Naive B cell (primary cell): ENCODE measurements at regions not wholly inside any gene's neighbourhood (a gene's known extent, or its start where the extent isn't known, plus 50 kb on each side); places are given as distances from the start of the nearest gene placed in this dataset.

Experiments
- ATAC-seq, 2 donors: fragments of 150-1000 bp; cut with Tn5 transposase; 2 replicates each; pipeline ENCODE4 v1.10.0; 2021; ENCODE audit warnings: low read depth in 2 of 2, mild to moderate bottlenecking in 2 of 2, moderate library complexity in 2 of 2
- DNase-seq: peaks from one replicate; pipeline ENCODE4 v3.0.0; 2022
- H3K27ac Mint-ChIP-seq, 6 donors: one replicate each; pipeline ENCODE4 v1.8.0; 2020 to 2022; ENCODE audit warnings: mild to moderate bottlenecking in 6 of 6, mixed read lengths in 6 of 6, moderate library complexity in 5 of 6, inconsistent platforms in 2 of 6
- H3K27me3 Mint-ChIP-seq, 3 donors: one replicate each; pipeline ENCODE4 v1.8.0; 2021 to 2022; ENCODE audit warnings: mixed read lengths in 3 of 3, mild to moderate bottlenecking in 1 of 3
- H3K36me3 Mint-ChIP-seq, 2 donors: one replicate each; pipeline ENCODE4 v1.8.0; 2020 to 2022; ENCODE audit warnings: mixed read lengths in 2 of 2, inconsistent platforms in 1 of 2, mild to moderate bottlenecking in 1 of 2
- H3K4me1 Mint-ChIP-seq, 3 donors: one replicate each; pipeline ENCODE4 v1.8.0; 2020 to 2022; ENCODE audit warnings: mixed read lengths in 3 of 3, inconsistent platforms in 1 of 3, mild to moderate bottlenecking in 1 of 3, moderate library complexity in 1 of 3
- H3K4me3 Mint-ChIP-seq, 8 donors: one replicate each; pipeline ENCODE4 v1.8.0; 2020 to 2022; ENCODE audit warnings: mild to moderate bottlenecking in 8 of 8, mixed read lengths in 8 of 8, moderate library complexity in 8 of 8, inconsistent platforms in 2 of 8
- H3K9me3 Mint-ChIP-seq, 7 donors: one replicate each; pipeline ENCODE4 v1.8.0; 2020 to 2022; ENCODE audit warnings: mixed read lengths in 7 of 7, mild to moderate bottlenecking in 5 of 7, inconsistent platforms in 2 of 7, moderate library complexity in 1 of 7

GRCh38 chr9:134967547-134967930, 49.8 kb upstream of the FCN1 start:
- ATAC-seq, result no peak
- H3K9me3 Mint-ChIP-seq, result no peaks in the 10 kb centered on the region
- H3K36me3 Mint-ChIP-seq, result no peaks in the 10 kb centered on the region
- H3K27me3 Mint-ChIP-seq, result peaks cover 8 to 43% (median 29%) of the 10 kb centered on the region in 3 donors
- no peak for DNase-seq
- H3K4me1 Mint-ChIP-seq, result no peaks in the 10 kb centered on the region
- H3K27ac Mint-ChIP-seq, result no peak overlapping the region
- H3K4me3 Mint-ChIP-seq, result no peak overlapping the region

DNA sequence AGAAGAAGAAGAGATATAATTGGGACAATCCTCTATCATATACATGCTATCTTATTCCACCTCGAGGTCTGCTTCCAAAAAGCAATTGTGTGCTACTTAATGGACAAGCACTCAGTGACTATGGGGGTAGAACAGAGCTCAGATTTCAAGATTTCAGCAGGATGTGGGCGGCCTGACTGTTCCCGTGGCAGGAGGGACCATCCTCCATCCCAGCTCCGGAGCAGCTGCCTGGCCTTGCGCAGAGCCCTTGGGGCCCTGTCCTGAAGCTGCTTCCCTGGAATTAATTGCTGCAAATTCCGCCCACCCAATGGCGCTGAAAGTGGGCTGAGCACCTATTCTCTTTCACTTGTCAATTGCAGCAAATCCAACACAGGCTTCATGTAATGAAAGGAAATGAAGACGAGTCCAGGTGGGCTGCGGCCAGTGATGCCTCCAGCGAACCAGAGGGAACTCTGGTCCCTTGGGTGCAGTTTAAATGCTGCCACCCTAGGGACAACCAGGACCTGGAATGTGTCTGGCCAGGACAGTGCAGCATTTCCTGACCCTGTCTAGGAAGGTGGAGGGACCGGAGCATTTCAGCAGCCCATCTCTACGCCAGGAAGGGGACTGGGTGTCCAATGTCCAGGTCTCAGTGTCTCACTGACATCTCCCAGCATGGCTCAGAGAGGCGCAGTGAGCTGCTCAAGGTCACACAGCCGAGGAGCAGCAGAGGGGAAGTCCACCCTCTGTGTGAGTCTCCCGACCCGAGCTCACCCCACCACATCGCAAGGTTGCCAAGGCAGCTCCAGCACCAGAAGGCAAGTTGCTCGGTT, 50.5 kb upstream of the FCN1 start:
- Mint-ChIP-seq H3K9me3 (no peaks in the 10 kb centered on the region), H3K36me3 (no peaks in the 10 kb centered on the region), H3K4me1 (no peaks in the 10 kb centered on the region), H3K27ac (peak overlapping the region in 1 of 6 donors; percentile 33), H3K27me3 (peaks cover 8 to 44% (median 30%) of the 10 kb centered on the region in 3 donors), H3K4me3 (no peak overlapping the region)
- no peak for ATAC-seq
- no peak for DNase-seq

DNA sequence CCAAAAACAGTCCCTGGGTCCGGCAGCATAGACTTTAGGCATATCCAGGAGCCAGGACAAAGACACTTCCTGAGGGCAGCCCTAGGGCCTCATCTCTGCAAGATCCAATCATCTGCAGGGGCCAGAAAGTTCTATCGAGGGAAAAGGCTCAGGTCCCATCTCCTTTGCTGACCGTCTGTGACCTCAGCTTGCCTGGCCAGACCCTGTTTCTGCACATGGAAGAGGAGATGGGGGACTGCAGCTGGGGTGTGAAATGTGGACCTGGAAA, 51.0 kb upstream of the FCN1 start:
- no peak overlapping the region for H3K27ac Mint-ChIP-seq
- no peaks in the 10 kb centered on the region for H3K9me3 Mint-ChIP-seq
- no peaks in the 10 kb centered on the region for H3K4me1 Mint-ChIP-seq
- H3K27me3 Mint-ChIP-seq, result peaks cover 8 to 44% (median 29%) of the 10 kb centered on the region in 3 donors
- no peaks in the 10 kb centered on the region for H3K36me3 Mint-ChIP-seq
- DNase-seq (no peak), ATAC-seq (no peak)
- no peak overlapping the region for H3K4me3 Mint-ChIP-seq

DNA sequence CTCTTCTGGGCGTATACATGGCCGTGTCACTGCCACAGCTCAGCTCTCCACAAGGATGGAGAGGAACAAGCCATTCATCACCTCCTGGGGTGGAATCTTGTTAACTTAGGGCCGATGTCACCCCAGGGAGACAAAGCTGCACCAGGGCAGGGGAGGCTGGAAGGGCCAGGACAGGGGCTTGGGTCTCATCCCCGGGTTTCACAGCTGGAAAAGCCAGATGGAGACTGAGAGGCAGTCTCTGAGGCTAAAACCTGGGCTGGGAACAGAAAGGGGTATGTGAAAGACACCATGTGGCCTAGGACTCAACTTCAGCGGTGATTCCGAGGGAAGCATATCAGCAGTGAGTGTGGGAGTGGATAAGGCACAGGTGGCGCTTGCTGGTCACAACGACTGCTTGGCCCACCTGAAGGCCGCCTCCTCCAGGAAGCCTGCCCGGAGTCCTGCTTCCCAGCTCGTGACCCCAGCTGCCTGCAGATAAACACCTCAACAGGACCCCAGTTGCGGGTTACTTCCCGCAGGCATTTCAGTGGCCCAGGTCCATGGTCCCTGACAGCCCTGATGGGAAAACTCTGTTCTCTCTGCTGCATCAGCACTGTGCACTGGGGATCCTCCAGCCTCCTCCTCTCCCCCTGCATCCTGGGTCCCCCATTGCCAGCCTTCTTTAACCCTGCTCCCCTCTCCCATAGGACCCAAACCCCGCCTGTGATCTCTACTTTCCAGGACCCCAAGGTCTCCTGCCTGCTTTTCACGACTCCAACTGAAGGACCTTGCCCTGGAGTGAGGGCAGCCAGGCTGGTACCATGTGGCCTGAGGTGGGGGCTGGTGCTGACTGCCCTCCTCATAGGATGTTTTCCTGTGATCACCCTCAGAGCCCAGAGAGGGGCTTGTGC, 51.7 kb upstream of the FCN1 start:
- ATAC-seq (no peak), DNase-seq (no peak)
- Mint-ChIP-seq H3K27me3 (peaks cover 8 to 39% (median 23%) of the 10 kb centered on the region in 3 donors), H3K36me3 (no peaks in the 10 kb centered on the region), H3K4me1 (no peaks in the 10 kb centered on the region), H3K4me3 (no peak overlapping the region), H3K9me3 (no peaks in the 10 kb centered on the region), H3K27ac (no peak overlapping the region)

GRCh38 chr9:134970198-134970597, 52.5 kb upstream of the FCN1 start:
- Mint-ChIP-seq H3K27me3 (peaks cover 8 to 39% (median 19%) of the 10 kb centered on the region in 3 donors), H3K36me3 (no peaks in the 10 kb centered on the region), H3K9me3 (no peaks in the 10 kb centered on the region), H3K4me1 (no peaks in the 10 kb centered on the region), H3K27ac (no peak overlapping the region), H3K4me3 (no peak overlapping the region)
- no peak for ATAC-seq
- no peak for DNase-seq

- no peaks in the 10 kb centered on the region for H3K9me3 Mint-ChIP-seq
- H3K4me1 Mint-ChIP-seq, result no peaks in the 10 kb centered on the region
- no peaks in the 10 kb centered on the region for H3K36me3 Mint-ChIP-seq
- DNase-seq, result no peak
- no peak for ATAC-seq
- no peak overlapping the region for H3K4me3 Mint-ChIP-seq
- no peak overlapping the region for H3K27ac Mint-ChIP-seq
- H3K27me3 Mint-ChIP-seq, result peaks cover 8 to 39% (median 19%) of the 10 kb centered on the region in 3 donors
Observed at GRCh38 chr9:134970719-134971118, 53.0 kb upstream of the FCN1 start.

GRCh38 chr9:134971196-134971595, 53.5 kb upstream of the FCN1 start:
- DNase-seq (no peak), ATAC-seq (no peak)
- Mint-ChIP-seq H3K27me3 (peaks cover 8 to 39% (median 19%) of the 10 kb centered on the region in 3 donors), H3K27ac (no peak overlapping the region), H3K9me3 (no peaks in the 10 kb centered on the region), H3K4me3 (no peak overlapping the region), H3K4me1 (no peaks in the 10 kb centered on the region), H3K36me3 (no peaks in the 10 kb centered on the region)

DNA sequence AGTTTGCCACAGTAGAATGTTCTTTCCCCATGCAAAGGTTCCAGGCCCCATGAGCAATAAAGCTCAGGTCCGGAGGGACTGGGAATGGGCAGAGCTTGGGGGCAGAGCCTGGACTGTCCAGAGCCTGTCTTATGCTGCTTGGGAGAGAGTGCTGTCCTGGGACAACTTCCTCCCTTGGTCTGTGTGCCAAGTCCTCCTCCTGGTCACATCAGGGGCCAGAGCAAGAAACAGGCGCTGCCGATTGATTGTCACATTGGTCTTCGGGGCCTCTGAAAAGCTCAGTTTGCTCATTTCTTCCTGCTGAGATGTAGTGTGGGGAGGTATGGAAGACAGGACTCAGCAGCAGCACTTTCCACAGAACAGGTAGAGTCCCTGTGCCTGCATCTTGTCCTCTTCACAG, 54.0 kb upstream of the FCN1 start:
- ATAC-seq, result no peak
- Mint-ChIP-seq H3K36me3 (no peaks in the 10 kb centered on the region), H3K27ac (no peak overlapping the region), H3K9me3 (no peaks in the 10 kb centered on the region), H3K4me1 (no peaks in the 10 kb centered on the region), H3K4me3 (no peak overlapping the region), H3K27me3 (peaks cover 8 to 39% (median 19%) of the 10 kb centered on the region in 3 donors)
- no peak for DNase-seq

GRCh38 chr9:134972140-134972539, 54.4 kb upstream of the FCN1 start:
- H3K4me1 Mint-ChIP-seq, result no peaks in the 10 kb centered on the region
- H3K9me3 Mint-ChIP-seq, result no peaks in the 10 kb centered on the region
- DNase-seq (no peak), ATAC-seq (no peak)
- H3K4me3 Mint-ChIP-seq, result no peak overlapping the region
- H3K27ac Mint-ChIP-seq, result no peak overlapping the region
- H3K36me3 Mint-ChIP-seq, result no peaks in the 10 kb centered on the region
- H3K27me3 Mint-ChIP-seq, result peaks cover 8 to 39% (median 19%) of the 10 kb centered on the region in 3 donors

DNA sequence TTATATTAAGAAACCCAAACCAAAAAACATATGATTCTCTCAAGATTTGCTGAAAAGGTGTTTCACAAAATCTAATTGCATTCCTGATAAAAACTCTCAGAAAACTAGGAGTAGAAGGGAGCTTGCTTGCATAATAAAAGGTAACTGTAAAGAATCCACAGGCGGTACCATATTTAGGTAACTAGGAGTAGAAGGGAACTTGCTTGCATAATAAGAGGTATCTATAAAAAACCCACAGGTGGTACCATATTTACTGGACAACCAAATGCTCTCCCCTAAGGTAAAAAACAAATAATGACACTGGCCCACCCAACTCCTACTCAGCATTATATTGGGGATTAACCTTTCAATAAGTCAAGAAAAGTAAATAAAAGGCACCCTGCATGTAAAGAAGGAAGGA, 57.5 kb upstream of the FCN1 start:
- no peaks in the 10 kb centered on the region for H3K36me3 Mint-ChIP-seq
- H3K27ac Mint-ChIP-seq, result no peak overlapping the region
- H3K9me3 Mint-ChIP-seq, result no peaks in the 10 kb centered on the region
- DNase-seq (no peak), ATAC-seq (no peak)
- H3K4me3 Mint-ChIP-seq, result no peak overlapping the region
- peaks cover 8 to 24% (median 17%) of the 10 kb centered on the region in 3 donors for H3K27me3 Mint-ChIP-seq
- no peaks in the 10 kb centered on the region for H3K4me1 Mint-ChIP-seq

DNA sequence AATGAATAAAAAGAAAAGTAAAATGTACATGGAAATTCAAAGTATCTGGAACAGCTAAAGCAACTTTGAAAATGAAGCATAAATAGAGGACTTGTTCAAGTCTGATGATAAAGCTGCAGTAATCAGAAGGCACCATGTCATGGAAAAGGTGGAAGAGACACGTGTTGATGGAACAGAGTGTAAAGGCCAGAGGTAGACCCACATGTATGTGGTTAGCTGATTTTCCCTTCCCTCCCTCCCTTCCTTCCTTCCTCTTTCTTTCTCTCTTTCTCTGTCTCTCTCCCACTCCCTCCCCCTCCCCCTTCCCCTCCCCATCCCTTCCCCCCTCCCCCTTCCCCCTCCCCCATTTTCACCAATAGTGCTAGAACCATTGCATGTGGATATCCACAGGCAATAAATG, 58.7 kb upstream of the FCN1 start:
- ATAC-seq (no peak), DNase-seq (no peak)
- Mint-ChIP-seq H3K4me1 (no peaks in the 10 kb centered on the region), H3K27ac (peak overlapping the region in 1 of 6 donors; percentile 66), H3K27me3 (peaks cover 15 to 24% (median 20%) of the 10 kb centered on the region in 3 donors), H3K9me3 (peaks cover 0 to under 1% (median 0%) of the 10 kb centered on the region in 7 donors), H3K4me3 (no peak overlapping the region), H3K36me3 (no peaks in the 10 kb centered on the region)

DNA sequence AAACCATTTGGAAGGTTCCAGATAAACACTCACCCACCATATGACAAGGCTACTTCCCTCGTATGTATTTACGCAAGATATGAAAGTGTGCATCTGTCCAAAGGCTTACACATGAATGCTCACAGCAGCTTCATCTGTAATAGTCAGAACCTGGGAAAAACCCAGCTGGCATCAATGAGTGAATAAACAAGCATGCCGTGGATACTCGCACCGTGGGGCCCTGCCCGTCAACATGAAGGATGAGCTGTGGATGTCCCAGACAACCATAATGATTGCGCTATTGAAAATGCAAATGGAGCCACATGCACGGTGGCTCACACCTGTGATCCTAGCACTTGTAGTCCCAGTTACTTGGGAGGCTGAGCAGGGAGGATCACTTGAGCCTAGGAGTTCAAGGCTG, 60.6 kb upstream of the FCN1 start:
- Mint-ChIP-seq H3K27ac (no peak overlapping the region), H3K4me1 (peaks cover 0 to 4% (median 0%) of the 10 kb centered on the region in 3 donors), H3K27me3 (peaks cover 18 to 26% (median 25%) of the 10 kb centered on the region in 3 donors), H3K4me3 (no peak overlapping the region), H3K9me3 (peaks cover 0 to 2% (median 0%) of the 10 kb centered on the region in 7 donors), H3K36me3 (no peaks in the 10 kb centered on the region)
- DNase-seq (no peak), ATAC-seq (no peak)

- no peak for ATAC-seq
- no peak for DNase-seq
- peaks cover 0 to 4% (median 0%) of the 10 kb centered on the region in 3 donors for H3K4me1 Mint-ChIP-seq
- peaks cover 18 to 38% (median 37%) of the 10 kb centered on the region in 3 donors for H3K27me3 Mint-ChIP-seq
- no peak overlapping the region for H3K4me3 Mint-ChIP-seq
- H3K27ac Mint-ChIP-seq, result no peak overlapping the region
- H3K36me3 Mint-ChIP-seq, result no peaks in the 10 kb centered on the region
- peaks cover 0 to 2% (median 0%) of the 10 kb centered on the region in 7 donors for H3K9me3 Mint-ChIP-seq
Observed at GRCh38 chr9:134980516-134980915, 62.8 kb upstream of the FCN1 start.

- DNase-seq (no peak), ATAC-seq (no peak)
- Mint-ChIP-seq H3K36me3 (no peaks in the 10 kb centered on the region), H3K9me3 (peaks cover 0 to 2% (median 0%) of the 10 kb centered on the region in 7 donors), H3K4me1 (peaks cover 0 to 4% (median 0%) of the 10 kb centered on the region in 3 donors), H3K4me3 (no peak overlapping the region), H3K27me3 (peaks cover 18 to 41% (median 37%) of the 10 kb centered on the region in 3 donors), H3K27ac (no peak overlapping the region)
Observed at GRCh38 chr9:134980991-134981390, 63.3 kb upstream of the FCN1 start.
